ENCODE measurements at regions not wholly inside any gene's neighbourhood (a gene's known extent, or its start where the extent isn't known, plus 50 kb on each side); places are given as distances from the start of the nearest gene placed in this dataset.

DNA sequence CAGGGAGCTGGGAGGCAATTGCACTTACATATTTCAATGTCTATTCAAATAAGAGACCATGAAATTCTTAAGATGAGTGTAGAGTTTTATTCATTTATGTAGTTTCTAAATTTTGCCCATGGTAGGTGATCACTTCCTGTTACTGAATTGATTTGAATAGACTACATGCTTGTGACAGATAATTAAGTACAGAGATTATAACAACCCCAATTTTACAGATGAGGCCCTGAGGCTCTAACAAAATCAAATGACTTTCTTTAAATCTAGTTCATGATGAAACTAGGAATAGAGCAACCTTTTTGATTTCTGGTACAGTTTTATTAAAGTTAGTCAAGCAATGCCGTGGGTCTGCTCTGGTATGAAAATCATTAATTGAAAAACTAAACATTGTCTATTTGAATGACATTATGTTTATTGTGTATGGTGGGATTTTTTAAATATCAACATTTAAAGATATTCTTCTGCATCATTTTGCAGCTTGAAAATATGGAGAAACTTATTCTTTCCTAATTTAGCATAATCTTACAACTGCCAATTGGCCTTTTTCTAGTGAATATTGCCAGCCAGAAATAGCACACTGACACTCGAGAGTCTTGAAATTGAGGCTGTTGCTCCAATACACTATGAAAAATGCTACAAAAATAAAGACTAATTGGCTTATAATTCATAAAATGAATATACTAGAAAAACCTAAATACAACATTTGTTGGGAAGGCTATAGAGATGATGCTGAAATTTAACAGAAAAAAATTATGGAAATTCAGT lies 308.9 kb downstream of the SLC6A15 start:
- intact Hi-C loops (cut with DNase I) = no loop called here
- H3K27me3 ChIP-seq = no peaks in the 10 kb centered on the region
- H3K4me3 ChIP-seq = no peak overlapping the region
- TF ChIP-seq CTCF (IDR thresholded peaks at IDR 0.05) (no peak), POLR2A (IDR thresholded peaks at IDR 0.05) (no peak)
- 52% methylated on average over 2 of the region's 2 CpGs for WGBS (ENCODE audit: insufficient coverage, low coverage, low lambda C conversion rate, missing lambda C conversion rate)
- H3K27ac ChIP-seq = no peak overlapping the region
- no peaks in the 10 kb centered on the region for H3K9me3 ChIP-seq
- DNase-seq = no peak
- H3K36me3 ChIP-seq = no peaks in the 10 kb centered on the region
- H3K4me1 ChIP-seq = no peaks in the 10 kb centered on the region
- no peak for ATAC-seq

- ATAC-seq (no peak), DNase-seq (no peak)
- Histone ChIP-seq H3K27me3 (no peaks in the 10 kb centered on the region), H3K4me3 (no peak overlapping the region), H3K9me3 (no peaks in the 10 kb centered on the region), H3K27ac (no peak overlapping the region), H3K4me1 (no peaks in the 10 kb centered on the region), H3K36me3 (no peaks in the 10 kb centered on the region)
- TF ChIP-seq POLR2A (IDR thresholded peaks at IDR 0.05) (no peak), CTCF (IDR thresholded peaks at IDR 0.05) (no peak)
- intact Hi-C loops (cut with DNase I) = no loop called here
- WGBS (ENCODE audit: insufficient coverage, low coverage, low lambda C conversion rate, missing lambda C conversion rate) = 44% methylated on average over 3 of the region's 3 CpGs
These were observed 311.1 kb downstream of the SLC6A15 start for GRCh38 chr12:84601483-84601882.

DNA sequence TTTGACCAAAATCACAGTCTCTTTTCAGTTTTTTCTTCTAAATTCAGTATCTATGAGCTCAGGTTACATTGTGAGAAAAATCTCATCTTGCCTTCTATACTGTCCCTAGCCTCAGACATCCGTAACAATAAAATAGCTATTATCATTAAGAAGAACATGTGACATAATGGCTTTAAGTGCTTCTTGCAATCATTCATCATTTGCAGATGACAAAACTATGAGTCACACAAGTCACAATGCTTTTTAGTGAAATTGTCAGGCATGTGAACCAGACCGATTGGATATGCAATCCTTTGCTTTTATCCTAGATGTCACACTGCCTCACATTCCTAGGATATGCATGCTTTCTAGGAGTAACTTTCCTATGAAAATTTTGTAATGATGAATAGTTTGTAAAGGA lies 313.1 kb downstream of the SLC6A15 start:
- H3K4me1 ChIP-seq = no peaks in the 10 kb centered on the region
- no peaks in the 10 kb centered on the region for H3K9me3 ChIP-seq
- H3K36me3 ChIP-seq = no peaks in the 10 kb centered on the region
- ATAC-seq (no peak), DNase-seq (no peak)
- intact Hi-C loops (cut with DNase I) = no loop called here
- no peaks in the 10 kb centered on the region for H3K27me3 ChIP-seq
- H3K4me3 ChIP-seq = no peak overlapping the region
- H3K27ac ChIP-seq = no peak overlapping the region
- TF ChIP-seq CTCF (IDR thresholded peaks at IDR 0.05) = no peak
- no peak for TF ChIP-seq POLR2A (IDR thresholded peaks at IDR 0.05)
- 34% methylated on average over 2 of the region's 2 CpGs for WGBS (ENCODE audit: insufficient coverage, low coverage, low lambda C conversion rate, missing lambda C conversion rate)

GRCh38 chr12:84596266-84596665 lies 316.3 kb downstream of the SLC6A15 start:
- Histone ChIP-seq H3K4me3 (no peak overlapping the region), H3K9me3 (no peaks in the 10 kb centered on the region), H3K4me1 (no peaks in the 10 kb centered on the region), H3K27ac (no peak overlapping the region), H3K36me3 (no peaks in the 10 kb centered on the region), H3K27me3 (no peaks in the 10 kb centered on the region)
- no peak for DNase-seq
- ATAC-seq = no peak
- WGBS (ENCODE audit: insufficient coverage, low coverage, low lambda C conversion rate, missing lambda C conversion rate) = 36% methylated on average over 2 of the region's 2 CpGs
- intact Hi-C loops (cut with DNase I) = no loop called here
- TF ChIP-seq CTCF (IDR thresholded peaks at IDR 0.05) = no peak

All from right lobe of liver (tissue), 6 donors.